ENCODE measurements at regions not wholly inside any gene's neighbourhood (a gene's known extent, or its start where the extent isn't known, plus 50 kb on each side); places are given as distances from the start of the nearest gene placed in this dataset.

GRCh38 chr1:157400766-157401165 lies 151.5 kb downstream of the FCRL5 start:
- no TSS peak for BruUV-seq (replicated peaks)
- DNase-seq = no peak
- no peaks in the 10 kb centered on the region for H3F3A ChIP-seq (ENCODE audit: insufficient read depth, low read depth)
- H3K36me3 ChIP-seq (ENCODE audit: low read depth) = no peaks in the 10 kb centered on the region
- no peaks in the 10 kb centered on the region for H3K27me3 ChIP-seq (ENCODE audit: insufficient read depth, low read depth)
- H3K4me1 ChIP-seq (replicated peaks; ENCODE audit: insufficient read depth) = no peaks in the 10 kb centered on the region
- TF ChIP-seq EZH2 (IDR thresholded peaks at IDR 0.05; ENCODE audit: low read depth) (no peak), CTCF (conservative IDR thresholded peaks at IDR 0.05) (no peak)
- intact Hi-C loops (cut with micrococcal nuclease; ENCODE audit: unreplicated experiment) = no loop called here
- H4K20me1 ChIP-seq (ENCODE audit: insufficient read depth) = no peaks in the 10 kb centered on the region
- no peak overlapping the region for H2AFZ ChIP-seq
- ChIA-PET CTCF (no interaction called here), POLR2A (ENCODE audit: unreplicated experiment) (no interaction called here)
- no peak overlapping the region for H3K27ac ChIP-seq
- no peaks in the 10 kb centered on the region for H3K9me3 ChIP-seq (ENCODE audit: insufficient read depth, low read depth)
- no peaks in the 10 kb centered on the region for H3K79me2 ChIP-seq (ENCODE audit: low read depth)
- no peaks in the 10 kb centered on the region for H3K9me2 ChIP-seq (ENCODE audit: insufficient read depth)
- no peak overlapping the region for H3K4me3 ChIP-seq
- no peak overlapping the region for H3K4me2 ChIP-seq

GRCh38 chr1:157399984-157400382 lies 152.3 kb downstream of the FCRL5 start:
- Histone ChIP-seq H3F3A (ENCODE audit: insufficient read depth, low read depth) (no peaks in the 10 kb centered on the region), H3K9me3 (ENCODE audit: insufficient read depth, low read depth) (no peaks in the 10 kb centered on the region), H3K27ac (no peak overlapping the region), H3K27me3 (ENCODE audit: insufficient read depth, low read depth) (no peaks in the 10 kb centered on the region), H3K79me2 (ENCODE audit: low read depth) (no peaks in the 10 kb centered on the region), H3K9me2 (ENCODE audit: insufficient read depth) (no peaks in the 10 kb centered on the region), H4K20me1 (ENCODE audit: insufficient read depth) (no peaks in the 10 kb centered on the region), H3K4me2 (no peak overlapping the region), H3K36me3 (ENCODE audit: low read depth) (no peaks in the 10 kb centered on the region), H3K4me3 (no peak overlapping the region), H2AFZ (no peak overlapping the region), H3K4me1 (replicated peaks; ENCODE audit: insufficient read depth) (no peaks in the 10 kb centered on the region)
- intact Hi-C loops (cut with micrococcal nuclease; ENCODE audit: unreplicated experiment) = no loop called here
- DNase-seq = no peak
- BruUV-seq (replicated peaks) = no TSS peak
- TF ChIP-seq EZH2 (IDR thresholded peaks at IDR 0.05; ENCODE audit: low read depth) = no peak
- TF ChIP-seq CTCF (conservative IDR thresholded peaks at IDR 0.05) = no peak
- CTCF ChIA-PET = no interaction called here
- POLR2A ChIA-PET (ENCODE audit: unreplicated experiment) = no interaction called here

- no peaks in the 10 kb centered on the region for H3K9me3 ChIP-seq (ENCODE audit: insufficient read depth, low read depth)
- H3F3A ChIP-seq (ENCODE audit: insufficient read depth, low read depth) = no peaks in the 10 kb centered on the region
- H3K79me2 ChIP-seq (ENCODE audit: low read depth) = no peaks in the 10 kb centered on the region
- no peak overlapping the region for H3K4me3 ChIP-seq
- H3K9me2 ChIP-seq (ENCODE audit: insufficient read depth) = no peaks in the 10 kb centered on the region
- intact Hi-C loops (cut with micrococcal nuclease; ENCODE audit: unreplicated experiment) = no loop called here
- H3K36me3 ChIP-seq (ENCODE audit: low read depth) = no peaks in the 10 kb centered on the region
- no peaks in the 10 kb centered on the region for H3K27me3 ChIP-seq (ENCODE audit: insufficient read depth, low read depth)
- H3K4me2 ChIP-seq = no peak overlapping the region
- H3K4me1 ChIP-seq (replicated peaks; ENCODE audit: insufficient read depth) = no peaks in the 10 kb centered on the region
- no peak for DNase-seq
- ChIA-PET CTCF (no interaction called here), POLR2A (ENCODE audit: unreplicated experiment) (no interaction called here)
- BruUV-seq (replicated peaks) = no TSS peak
- no peak overlapping the region for H3K27ac ChIP-seq
- H2AFZ ChIP-seq = no peak overlapping the region
- no peak for TF ChIP-seq EZH2 (IDR thresholded peaks at IDR 0.05; ENCODE audit: low read depth)
- no peaks in the 10 kb centered on the region for H4K20me1 ChIP-seq (ENCODE audit: insufficient read depth)
Observed at GRCh38 chr1:157399343-157399983, 152.9 kb downstream of the FCRL5 start.

GRCh38 chr1:157390651-157391050 lies 161.7 kb downstream of the FCRL5 start:
- H3K4me3 ChIP-seq = no peak overlapping the region
- no peaks in the 10 kb centered on the region for H3F3A ChIP-seq (ENCODE audit: insufficient read depth, low read depth)
- ChIA-PET POLR2A (ENCODE audit: unreplicated experiment) (no interaction called here), CTCF (no interaction called here)
- no peaks in the 10 kb centered on the region for H3K9me3 ChIP-seq (ENCODE audit: insufficient read depth, low read depth)
- BruUV-seq (replicated peaks) = no TSS peak
- no peaks in the 10 kb centered on the region for H3K9me2 ChIP-seq (ENCODE audit: insufficient read depth)
- H3K79me2 ChIP-seq (ENCODE audit: low read depth) = no peaks in the 10 kb centered on the region
- no peaks in the 10 kb centered on the region for H3K27me3 ChIP-seq (ENCODE audit: insufficient read depth, low read depth)
- intact Hi-C loops (cut with micrococcal nuclease; ENCODE audit: unreplicated experiment) = no loop called here
- no peak overlapping the region for H2AFZ ChIP-seq
- no peaks in the 10 kb centered on the region for H3K4me1 ChIP-seq (replicated peaks; ENCODE audit: insufficient read depth)
- TF ChIP-seq EZH2 (IDR thresholded peaks at IDR 0.05; ENCODE audit: low read depth) (no peak), CTCF (conservative IDR thresholded peaks at IDR 0.05) (no peak)
- no peak for DNase-seq
- H3K27ac ChIP-seq = no peak overlapping the region
- no peaks in the 10 kb centered on the region for H3K36me3 ChIP-seq (ENCODE audit: low read depth)
- H3K4me2 ChIP-seq = no peak overlapping the region
- no peaks in the 10 kb centered on the region for H4K20me1 ChIP-seq (ENCODE audit: insufficient read depth)

Data from PC-9 (cell line).